Stomach (tissue), 4 donors: ENCODE measurements at regions not wholly inside any gene's neighbourhood (a gene's known extent, or its start where the extent isn't known, plus 50 kb on each side); places are given as distances from the start of the nearest gene placed in this dataset.

Source experiments
- EP300 ChIP-seq: sonication (generic); formaldehyde crosslinking; IDR thresholded peaks from one replicate; pipeline ENCODE4 v1.6.1; 2017; ENCODE audit warnings: antibody characterized with exemption
- POLR2A ChIP-seq, 4 donors: fragments of 450-650 bp; IDR thresholded peaks; one replicate each; pipeline ENCODE4 v1.6.1; 2016; ENCODE audit warnings: antibody characterized with exemption in 4 of 4, control low read depth in 2 of 4, mild to moderate bottlenecking in 1 of 4, moderate library complexity in 1 of 4
- POLR2AphosphoS5 ChIP-seq, 3 donors: sonication (generic); formaldehyde crosslinking; IDR thresholded peaks; one replicate each; pipeline ENCODE4 v1.6.1; 2016; ENCODE audit warnings: antibody characterized with exemption in 3 of 3
- TF ChIP-seq, protein P1 (sequence below), 7 experiments: fragments of 450-650 bp in 4 of 7; fragments of 200-600 bp in 3 of 7; sonication (generic) in 3 of 7; IDR thresholded peaks; one replicate each; pipeline ENCODE4 v1.5.1; 2016 to 2019; ENCODE audit warnings: antibody characterized with exemption in 7 of 7, control low read depth in 2 of 7, mild to moderate bottlenecking in 1 of 7

DNA sequence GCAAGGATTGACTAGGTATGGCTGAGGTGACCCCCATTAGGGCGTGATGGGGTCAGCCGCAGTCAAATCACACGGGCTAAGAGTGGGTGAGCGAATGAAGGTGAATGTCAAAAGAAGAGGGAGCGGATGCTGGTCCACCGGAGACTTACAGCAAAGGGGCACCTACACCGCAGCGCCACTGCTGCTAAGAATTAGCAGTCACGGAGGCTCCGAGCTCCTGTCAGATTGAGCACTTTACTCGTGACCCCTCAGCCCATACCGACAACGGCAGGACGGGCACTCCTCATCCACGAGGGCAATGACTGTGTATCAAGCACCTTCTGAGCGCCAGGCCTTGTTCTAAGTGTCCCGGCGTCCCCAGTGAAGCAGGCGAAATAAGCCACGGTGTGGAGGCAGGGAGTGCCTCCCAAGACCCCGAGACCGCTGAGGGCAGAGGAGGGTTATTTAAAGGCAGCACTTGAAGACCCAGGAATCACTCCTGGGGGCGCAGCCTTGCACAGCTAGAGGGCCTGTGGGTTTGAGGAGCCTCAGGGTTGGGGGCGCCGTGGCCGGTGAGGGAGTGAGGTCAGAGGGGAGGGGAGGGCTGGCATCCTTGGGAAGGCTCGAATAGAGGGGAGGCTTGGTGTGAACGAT, 61.6 kb upstream of the GATA2 start:
- TF ChIP-seq POLR2A (IDR thresholded peaks at IDR 0.05) (no peak), POLR2AphosphoS5 (IDR thresholded peaks at IDR 0.05) (no peak), EP300 (no peak)
- TF ChIP-seq, protein P1, sequence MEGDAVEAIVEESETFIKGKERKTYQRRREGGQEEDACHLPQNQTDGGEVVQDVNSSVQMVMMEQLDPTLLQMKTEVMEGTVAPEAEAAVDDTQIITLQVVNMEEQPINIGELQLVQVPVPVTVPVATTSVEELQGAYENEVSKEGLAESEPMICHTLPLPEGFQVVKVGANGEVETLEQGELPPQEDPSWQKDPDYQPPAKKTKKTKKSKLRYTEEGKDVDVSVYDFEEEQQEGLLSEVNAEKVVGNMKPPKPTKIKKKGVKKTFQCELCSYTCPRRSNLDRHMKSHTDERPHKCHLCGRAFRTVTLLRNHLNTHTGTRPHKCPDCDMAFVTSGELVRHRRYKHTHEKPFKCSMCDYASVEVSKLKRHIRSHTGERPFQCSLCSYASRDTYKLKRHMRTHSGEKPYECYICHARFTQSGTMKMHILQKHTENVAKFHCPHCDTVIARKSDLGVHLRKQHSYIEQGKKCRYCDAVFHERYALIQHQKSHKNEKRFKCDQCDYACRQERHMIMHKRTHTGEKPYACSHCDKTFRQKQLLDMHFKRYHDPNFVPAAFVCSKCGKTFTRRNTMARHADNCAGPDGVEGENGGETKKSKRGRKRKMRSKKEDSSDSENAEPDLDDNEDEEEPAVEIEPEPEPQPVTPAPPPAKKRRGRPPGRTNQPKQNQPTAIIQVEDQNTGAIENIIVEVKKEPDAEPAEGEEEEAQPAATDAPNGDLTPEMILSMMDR (IDR thresholded peaks at IDR 0.05), result no peak
